Thoracic aorta (tissue), 2 donors: ENCODE measurements at regions not wholly inside any gene's neighbourhood (a gene's known extent, or its start where the extent isn't known, plus 50 kb on each side); places are given as distances from the start of the nearest gene placed in this dataset.
A peak's percentile ranks its signal among the peaks of the same experiment; 100 is the strongest.

Experiments
- ATAC-seq: fragments of 150-250 bp; one replicate; pipeline ENCODE4 v1.8.0; 2017; ENCODE audit warnings: low read depth; ENCODE audit not compliant: insufficient number of reproducible peaks, low FRiP score
- DNase-seq: peaks from one replicate; pipeline ENCODE4 v3.0.0-alpha.2; 2020; ENCODE audit warnings: low spot score
- H3K27ac ChIP-seq, 2 donors: fragments of 200-600 bp; sonication (generic); 1 replicate in 1 of 2; 2 replicates in 1 of 2; pipeline ENCODE4 v1.5.1; 2016; ENCODE audit warnings: mild to moderate bottlenecking in 2 of 2, moderate library complexity in 2 of 2
- H3K27me3 ChIP-seq: fragments of 200-600 bp; sonication (generic); replicated peaks from 2 replicates; pipeline ENCODE4 v1.6.0; 2016; ENCODE audit warnings: mild to moderate bottlenecking; ENCODE audit not compliant: insufficient read depth
- H3K36me3 ChIP-seq: fragments of 200-600 bp; sonication (generic); one replicate; pipeline ENCODE4 v1.5.1; 2016
- H3K4me1 ChIP-seq, 2 donors: fragments of 200-600 bp; sonication (generic); 1 replicate in 1 of 2; 2 replicates in 1 of 2; pipeline versions ENCODE4 v1.5.1 to v1.6.0; 2016; ENCODE audit warnings: low read depth in 2 of 2, mild to moderate bottlenecking in 1 of 2; ENCODE audit not compliant: control insufficient read depth in 1 of 2
- H3K4me3 ChIP-seq: fragments of 200-600 bp; sonication (generic); 2 replicates; pipeline ENCODE4 v1.5.1; 2016; ENCODE audit warnings: mild to moderate bottlenecking
- H3K9me3 ChIP-seq: fragments of 200-600 bp; sonication (generic); 2 replicates; pipeline ENCODE4 v1.5.1; 2016
- TF ChIP-seq, protein P1 (sequence below): fragments of 200-600 bp; sonication (generic); IDR thresholded peaks from one replicate; pipeline ENCODE4 v1.5.1; 2019; ENCODE audit warnings: antibody characterized with exemption

DNA sequence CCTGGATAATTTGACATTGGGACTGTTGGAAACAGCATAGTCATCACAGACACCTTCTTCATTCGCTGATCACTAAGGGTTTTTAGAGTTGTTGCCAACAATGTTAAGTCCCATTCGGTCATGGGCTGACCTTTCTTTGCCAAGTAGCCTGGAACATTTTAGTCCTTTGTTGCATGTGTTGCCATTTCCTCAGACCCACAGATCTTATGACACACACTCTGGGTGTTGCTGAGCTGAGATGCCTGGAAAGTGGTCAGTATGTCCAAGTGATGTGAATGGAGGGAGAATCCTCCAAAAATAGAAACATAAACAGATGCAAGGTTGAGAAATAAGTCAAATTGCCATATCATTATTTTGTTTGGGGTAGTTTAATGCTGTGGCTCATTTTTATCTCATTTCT is 61.5 kb upstream of the GJA5 start:
- DNase-seq, result no peak
- ATAC-seq, result peak; percentile 68
- Histone ChIP-seq H3K4me3 (no peak overlapping the region), H3K4me1 (peaks cover 0 to 7% of the 10 kb centered on the region in 2 donors), H3K36me3 (no peaks in the 10 kb centered on the region), H3K27me3 (no peaks in the 10 kb centered on the region), H3K27ac (no peak overlapping the region), H3K9me3 (no peaks in the 10 kb centered on the region)
- TF ChIP-seq, protein P1, sequence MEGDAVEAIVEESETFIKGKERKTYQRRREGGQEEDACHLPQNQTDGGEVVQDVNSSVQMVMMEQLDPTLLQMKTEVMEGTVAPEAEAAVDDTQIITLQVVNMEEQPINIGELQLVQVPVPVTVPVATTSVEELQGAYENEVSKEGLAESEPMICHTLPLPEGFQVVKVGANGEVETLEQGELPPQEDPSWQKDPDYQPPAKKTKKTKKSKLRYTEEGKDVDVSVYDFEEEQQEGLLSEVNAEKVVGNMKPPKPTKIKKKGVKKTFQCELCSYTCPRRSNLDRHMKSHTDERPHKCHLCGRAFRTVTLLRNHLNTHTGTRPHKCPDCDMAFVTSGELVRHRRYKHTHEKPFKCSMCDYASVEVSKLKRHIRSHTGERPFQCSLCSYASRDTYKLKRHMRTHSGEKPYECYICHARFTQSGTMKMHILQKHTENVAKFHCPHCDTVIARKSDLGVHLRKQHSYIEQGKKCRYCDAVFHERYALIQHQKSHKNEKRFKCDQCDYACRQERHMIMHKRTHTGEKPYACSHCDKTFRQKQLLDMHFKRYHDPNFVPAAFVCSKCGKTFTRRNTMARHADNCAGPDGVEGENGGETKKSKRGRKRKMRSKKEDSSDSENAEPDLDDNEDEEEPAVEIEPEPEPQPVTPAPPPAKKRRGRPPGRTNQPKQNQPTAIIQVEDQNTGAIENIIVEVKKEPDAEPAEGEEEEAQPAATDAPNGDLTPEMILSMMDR, result no peak

DNA sequence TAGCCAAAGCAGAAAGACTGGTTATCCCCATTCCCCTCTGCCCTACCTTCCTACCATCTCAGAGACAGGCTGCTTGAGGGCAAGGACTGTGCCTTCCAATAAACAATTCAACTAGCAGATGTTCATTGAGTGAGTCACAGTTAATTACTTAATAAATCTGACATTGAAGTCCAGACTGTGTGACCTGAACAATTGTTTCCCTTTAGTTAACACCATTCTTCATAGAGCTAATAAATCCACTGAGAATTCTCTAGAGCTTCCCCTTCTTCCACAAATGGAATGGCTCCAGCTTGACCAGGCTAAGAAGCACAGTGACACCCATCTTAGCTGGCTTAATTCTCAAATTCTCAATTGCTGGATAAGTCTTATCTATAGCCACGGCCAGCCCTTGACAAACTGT is 61.9 kb upstream of the GJA5 start:
- no peak for ATAC-seq
- no peaks in the 10 kb centered on the region for H3K9me3 ChIP-seq
- TF ChIP-seq, protein P1, result no peak
- H3K27me3 ChIP-seq, result no peaks in the 10 kb centered on the region
- peaks cover 0 to 7% of the 10 kb centered on the region in 2 donors for H3K4me1 ChIP-seq
- H3K36me3 ChIP-seq, result no peaks in the 10 kb centered on the region
- H3K27ac ChIP-seq, result no peak overlapping the region
- no peak for DNase-seq
- no peak overlapping the region for H3K4me3 ChIP-seq

DNA sequence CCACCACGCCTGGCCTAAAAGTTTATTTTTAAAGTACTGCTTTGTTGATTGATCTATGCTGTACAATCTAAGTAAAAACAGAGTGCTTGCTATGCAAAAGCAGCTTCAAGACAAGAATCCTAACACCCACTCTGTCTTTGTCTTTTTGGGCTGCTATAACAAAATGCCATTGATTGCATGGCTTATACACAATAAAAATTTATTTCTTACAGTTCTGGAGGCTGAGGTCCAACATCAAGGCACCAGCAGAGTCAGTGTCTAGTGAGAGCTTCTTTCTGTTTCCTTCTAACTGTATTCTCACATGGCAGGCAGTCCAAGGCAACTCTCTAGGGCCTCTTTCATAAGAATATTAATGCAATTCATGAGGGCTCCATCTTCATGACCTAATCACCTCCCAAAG is 63.6 kb upstream of the GJA5 start:
- H3K4me1 ChIP-seq, result peaks cover 0 to 7% of the 10 kb centered on the region in 2 donors
- H3K9me3 ChIP-seq, result no peaks in the 10 kb centered on the region
- ATAC-seq (no peak), DNase-seq (no peak)
- TF ChIP-seq, protein P1, result no peak
- no peaks in the 10 kb centered on the region for H3K27me3 ChIP-seq
- H3K36me3 ChIP-seq, result no peaks in the 10 kb centered on the region
- no peak overlapping the region for H3K4me3 ChIP-seq
- H3K27ac ChIP-seq, result no peak overlapping the region

DNA sequence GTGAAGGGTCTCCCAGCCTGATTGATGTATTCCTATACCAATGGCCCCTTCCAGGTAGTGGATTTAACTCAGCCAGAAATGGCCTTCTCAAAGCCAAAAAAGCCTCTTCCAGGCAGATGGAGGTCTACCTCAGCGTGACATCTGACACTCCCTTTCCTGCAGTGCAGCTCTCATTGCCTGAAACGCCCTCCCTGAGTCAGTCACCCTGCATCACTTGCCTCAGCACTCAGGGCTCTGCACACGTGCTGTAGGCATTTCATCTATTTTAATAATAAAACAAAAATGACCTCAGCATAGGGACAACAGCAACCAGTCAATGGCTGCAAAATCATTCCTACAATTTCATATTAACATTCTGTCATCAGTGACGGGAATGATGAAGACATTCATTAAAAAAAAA is 64.4 kb upstream of the GJA5 start:
- no peak overlapping the region for H3K4me3 ChIP-seq
- TF ChIP-seq, protein P1, result no peak
- DNase-seq (no peak), ATAC-seq (no peak)
- H3K4me1 ChIP-seq, result peaks cover 0 to 7% of the 10 kb centered on the region in 2 donors
- H3K27me3 ChIP-seq, result no peaks in the 10 kb centered on the region
- no peaks in the 10 kb centered on the region for H3K36me3 ChIP-seq
- no peak overlapping the region for H3K27ac ChIP-seq
- no peaks in the 10 kb centered on the region for H3K9me3 ChIP-seq

DNA sequence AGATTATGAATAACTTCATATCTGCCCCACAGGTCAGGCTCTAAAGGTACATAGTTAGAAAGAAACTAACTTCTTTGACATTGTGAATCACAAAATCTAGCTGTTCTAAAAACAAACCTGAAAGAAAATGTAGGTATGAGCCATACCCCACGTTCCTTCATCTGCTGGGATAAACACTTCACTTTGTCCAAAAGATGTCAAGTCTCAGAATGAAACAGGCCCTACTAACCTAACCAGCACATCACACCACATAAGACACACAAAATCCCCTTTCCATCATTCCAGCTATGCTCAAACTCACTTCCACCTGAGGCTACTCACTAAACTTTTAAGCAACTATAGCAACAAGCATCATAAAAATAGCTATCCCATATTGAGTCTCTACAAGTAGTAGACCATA is 65.2 kb upstream of the GJA5 start:
- TF ChIP-seq, protein P1, result no peak
- H3K27ac ChIP-seq, result no peak overlapping the region

More for the DNA sequence above, 65.2 kb upstream of the GJA5 start:
- Histone ChIP-seq H3K9me3 (no peaks in the 10 kb centered on the region), H3K36me3 (no peaks in the 10 kb centered on the region), H3K4me3 (no peak overlapping the region), H3K4me1 (peaks cover 0 to 7% of the 10 kb centered on the region in 2 donors), H3K27me3 (no peaks in the 10 kb centered on the region)
- DNase-seq (no peak), ATAC-seq (no peak)
